CD4-positive, alpha-beta T cell (primary cell): ENCODE measurements at regions not wholly inside any gene's neighbourhood (a gene's known extent, or its start where the extent isn't known, plus 50 kb on each side); places are given as distances from the start of the nearest gene placed in this dataset.

Experiments
- ATAC-seq: fragments of 200-7000 bp; cut with Tn5 transposase; one replicate; pipeline ENCODE4 v1.10.0; 2022; ENCODE audit warnings: mild to moderate bottlenecking; ENCODE audit not compliant: poor library complexity
- CTCF ChIA-PET: fragments of 350-600 bp; sonication (Branson Sonifier 250); formaldehyde crosslinking; loops from one replicate; lab custom pipeline; 2021; ENCODE audit warnings: antibody characterized with exemption, inconsistent platforms; lab: Charles Lee
- POLR2A ChIA-PET: fragments of 350-600 bp; sonication (Branson Sonifier 250); formaldehyde crosslinking; loops from one replicate; lab custom pipeline; 2021; ENCODE audit warnings: antibody characterized with exemption, inconsistent platforms; lab: Charles Lee
- DNase-seq, 14 experiments: peaks; one replicate each; pipeline ENCODE4 v3.0.0-alpha.2; 2013 to 2020; ENCODE audit warnings: mixed read lengths in 2 of 14
- H3K27ac ChIP-seq, 2 donors: one replicate each; pipeline versions ENCODE4 v1.5.1 to v1.7.0; 2013; ENCODE audit warnings: low read length in 2 of 2, low read depth in 1 of 2, mild to moderate bottlenecking in 1 of 2
- H3K27me3 ChIP-seq, 2 experiments: 1 replicate in 1 of 2; 2 replicates in 1 of 2; pipeline versions ENCODE4 v1.6.1 to v1.7.0; 2013; ENCODE audit warnings: low read length in 2 of 2, control low read depth in 1 of 2, mild to moderate bottlenecking in 1 of 2, moderate library complexity in 1 of 2; ENCODE audit not compliant: insufficient read depth in 2 of 2, control insufficient read depth in 1 of 2
- H3K36me3 ChIP-seq: one replicate; pipeline ENCODE4 v1.6.1; 2013; ENCODE audit warnings: low read length, control low read depth; ENCODE audit not compliant: insufficient read depth
- H3K4me1 ChIP-seq: one replicate; pipeline ENCODE4 v1.6.1; 2013; ENCODE audit warnings: low read length, control low read depth; ENCODE audit not compliant: insufficient read depth
- H3K4me3 ChIP-seq: one replicate; pipeline ENCODE4 v1.5.1; 2013; ENCODE audit warnings: mild to moderate bottlenecking, low read length, moderate library complexity
- H3K9me3 ChIP-seq, 2 experiments: 1 replicate in 1 of 2; 2 replicates in 1 of 2; pipeline versions ENCODE4 v1.6.1 to v1.7.0; 2013; ENCODE audit warnings: low read length in 2 of 2, mild to moderate bottlenecking in 2 of 2, control low read depth in 1 of 2, moderate library complexity in 1 of 2; ENCODE audit not compliant: control insufficient read depth in 1 of 2, insufficient read depth in 1 of 2
- H3K27ac Mint-ChIP-seq: one replicate; pipeline ENCODE4 v1.8.0; 2020; ENCODE audit warnings: mixed read lengths
- H3K27me3 Mint-ChIP-seq: one replicate; pipeline ENCODE4 v1.8.0; 2021; ENCODE audit warnings: mixed read lengths
- H3K36me3 Mint-ChIP-seq: one replicate; pipeline ENCODE4 v1.8.0; 2021; ENCODE audit warnings: low read depth, mixed read lengths
- H3K4me1 Mint-ChIP-seq: one replicate; pipeline ENCODE4 v1.8.0; 2021; ENCODE audit warnings: low read depth, mixed read lengths
- H3K4me3 Mint-ChIP-seq: one replicate; pipeline ENCODE4 v1.8.0; 2020; ENCODE audit warnings: mild to moderate bottlenecking, mixed read lengths
- H3K9me3 Mint-ChIP-seq: one replicate; pipeline ENCODE4 v1.8.0; 2020; ENCODE audit warnings: mixed read lengths
- intact Hi-C, 2 experiments: fragments of 100-400 bp; cut with DNase I in 1 of 2; cut with micrococcal nuclease in 1 of 2; formaldehyde crosslinking; loops; one replicate each; pipeline versions ENCODE4 v1.15.1 to v1.9.0; 2023 to 2025; cut with DNase I, micrococcal nuclease
- TF ChIP-seq, protein P1 (sequence below): fragments of 200-600 bp; IDR thresholded peaks from one replicate; pipeline ENCODE4 v1.8.0; 2022; ENCODE audit warnings: antibody characterized with exemption, mild to moderate bottlenecking

DNA sequence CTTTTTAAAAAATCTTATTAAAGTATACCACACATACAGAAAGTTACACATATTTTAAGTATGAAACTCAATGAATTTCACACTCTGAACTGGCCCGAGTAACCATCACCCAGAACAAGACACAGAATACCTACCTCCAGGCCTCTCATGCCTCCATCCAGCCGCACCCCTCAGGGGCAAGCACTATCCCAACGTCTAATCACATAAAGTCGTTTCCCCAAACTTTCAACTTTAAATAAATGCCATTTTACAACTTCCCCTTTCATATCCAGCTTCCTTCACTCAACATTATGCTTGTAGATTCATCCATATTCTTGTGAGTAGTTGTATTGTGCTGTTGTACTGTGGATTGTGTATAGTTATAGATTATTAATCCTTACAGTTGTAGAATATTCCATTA, 539.1 kb downstream of the CD83 start:
- CTCF ChIA-PET: no interaction called here
- Histone ChIP-seq H3K4me1 (peaks cover 31% of the 10 kb centered on the region), H3K27ac (no peak overlapping the region), H3K36me3 (no peaks in the 10 kb centered on the region), H3K9me3 (no peaks in the 10 kb centered on the region), H3K4me3 (no peak overlapping the region), H3K27me3 (no peaks in the 10 kb centered on the region)
- no peak for DNase-seq
- POLR2A ChIA-PET: interaction anchor here (1.0 to 1.7 kb wide), 3 partner anchors 21 to 592 kb away, joined by 3 to 12 read pairs (median 3); no protein-coding TSS in a partner anchor
- peak overlapping the region; percentile 82 for H3K27ac Mint-ChIP-seq
- ATAC-seq: no peak
- intact Hi-C loops: no loop called here
- no peaks in the 10 kb centered on the region for H3K27me3 Mint-ChIP-seq
- H3K36me3 Mint-ChIP-seq: no peaks in the 10 kb centered on the region
- peaks cover 38% of the 10 kb centered on the region for H3K4me1 Mint-ChIP-seq
- no peaks in the 10 kb centered on the region for H3K9me3 Mint-ChIP-seq
- TF ChIP-seq, protein P1, sequence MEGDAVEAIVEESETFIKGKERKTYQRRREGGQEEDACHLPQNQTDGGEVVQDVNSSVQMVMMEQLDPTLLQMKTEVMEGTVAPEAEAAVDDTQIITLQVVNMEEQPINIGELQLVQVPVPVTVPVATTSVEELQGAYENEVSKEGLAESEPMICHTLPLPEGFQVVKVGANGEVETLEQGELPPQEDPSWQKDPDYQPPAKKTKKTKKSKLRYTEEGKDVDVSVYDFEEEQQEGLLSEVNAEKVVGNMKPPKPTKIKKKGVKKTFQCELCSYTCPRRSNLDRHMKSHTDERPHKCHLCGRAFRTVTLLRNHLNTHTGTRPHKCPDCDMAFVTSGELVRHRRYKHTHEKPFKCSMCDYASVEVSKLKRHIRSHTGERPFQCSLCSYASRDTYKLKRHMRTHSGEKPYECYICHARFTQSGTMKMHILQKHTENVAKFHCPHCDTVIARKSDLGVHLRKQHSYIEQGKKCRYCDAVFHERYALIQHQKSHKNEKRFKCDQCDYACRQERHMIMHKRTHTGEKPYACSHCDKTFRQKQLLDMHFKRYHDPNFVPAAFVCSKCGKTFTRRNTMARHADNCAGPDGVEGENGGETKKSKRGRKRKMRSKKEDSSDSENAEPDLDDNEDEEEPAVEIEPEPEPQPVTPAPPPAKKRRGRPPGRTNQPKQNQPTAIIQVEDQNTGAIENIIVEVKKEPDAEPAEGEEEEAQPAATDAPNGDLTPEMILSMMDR: no peak
- no peak overlapping the region for H3K4me3 Mint-ChIP-seq

DNA sequence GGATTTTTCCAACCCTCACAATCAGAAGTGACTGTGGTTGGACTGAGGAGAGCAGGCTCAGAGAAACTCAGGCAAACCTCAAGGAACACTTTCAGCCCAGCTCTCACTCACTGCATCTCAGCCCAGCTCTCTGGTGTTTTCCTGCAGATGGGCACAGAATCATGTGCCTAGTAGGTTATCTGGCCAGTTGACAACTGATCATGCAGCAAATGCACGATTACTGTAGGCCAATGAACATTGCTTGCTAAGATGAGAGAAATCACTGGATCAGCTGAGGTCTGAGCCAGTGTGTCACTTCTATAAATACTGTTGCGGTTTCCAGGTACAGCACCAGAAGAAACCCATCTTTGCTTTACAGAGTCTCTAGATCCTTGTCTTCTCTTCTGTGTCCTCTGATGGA, 540.5 kb downstream of the CD83 start:
- TF ChIP-seq, protein P1: no peak

DNA sequence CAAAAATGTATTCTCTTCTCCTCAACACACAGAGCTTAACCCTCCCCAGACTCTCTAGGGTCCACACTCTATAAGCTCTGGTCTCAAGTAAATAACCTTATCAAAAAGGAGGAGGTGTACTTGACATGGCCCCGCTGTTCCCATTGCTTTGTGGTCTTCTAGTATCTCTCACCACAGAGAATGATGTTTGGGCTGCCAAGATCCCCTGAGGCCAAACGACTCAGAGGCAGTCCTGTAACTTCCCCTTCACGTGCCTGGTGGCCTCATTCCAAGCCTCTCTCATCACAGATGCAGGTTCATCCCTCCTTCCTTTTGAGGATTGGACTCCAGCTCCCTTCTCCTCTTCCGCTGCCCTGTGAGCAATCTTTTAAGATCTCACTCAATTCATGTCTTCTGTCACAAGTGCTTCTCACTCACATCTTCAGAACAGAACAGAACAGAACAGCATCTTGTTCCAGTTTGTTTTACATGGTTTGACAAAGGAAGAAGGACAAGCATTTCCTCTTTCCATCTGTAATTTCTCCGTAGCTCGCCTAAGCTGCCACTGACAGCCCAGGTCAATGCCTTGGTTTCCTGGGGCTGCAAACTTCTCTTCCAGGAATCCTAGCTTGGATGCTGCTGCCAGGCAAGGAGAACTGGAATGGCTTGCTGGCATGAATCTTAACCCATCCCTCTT, 541.5 kb downstream of the CD83 start:
- no peak overlapping the region for H3K4me3 Mint-ChIP-seq
- TF ChIP-seq, protein P1: no peak
- peaks cover 42% of the 10 kb centered on the region for H3K4me1 Mint-ChIP-seq
- DNase-seq: peak in 2 of 14 experiments; percentile 53 to 58
- ChIA-PET CTCF (no interaction called here), POLR2A (no interaction called here)
- H3K27me3 ChIP-seq: no peaks in the 10 kb centered on the region
- no peaks in the 10 kb centered on the region for H3K36me3 Mint-ChIP-seq
- no peak for ATAC-seq
- peaks cover 43% of the 10 kb centered on the region for H3K4me1 ChIP-seq
- H3K9me3 Mint-ChIP-seq: no peaks in the 10 kb centered on the region
- H3K27me3 Mint-ChIP-seq: no peaks in the 10 kb centered on the region
- peak overlapping the region; percentile 47 for H3K27ac Mint-ChIP-seq
- no peak overlapping the region for H3K4me3 ChIP-seq
- no peaks in the 10 kb centered on the region for H3K9me3 ChIP-seq
- intact Hi-C loops: no loop called here
- H3K36me3 ChIP-seq: no peaks in the 10 kb centered on the region
- no peak overlapping the region for H3K27ac ChIP-seq

More for the DNA sequence above, 540.5 kb downstream of the CD83 start:
- intact Hi-C loops: no loop called here
- DNase-seq (no peak), ATAC-seq (no peak)
- H3K27ac Mint-ChIP-seq: peak overlapping the region; percentile 47
- H3K27ac ChIP-seq: no peak overlapping the region
- no peak overlapping the region for H3K4me3 Mint-ChIP-seq
- H3K9me3 Mint-ChIP-seq: no peaks in the 10 kb centered on the region
- no peaks in the 10 kb centered on the region for H3K27me3 Mint-ChIP-seq
- CTCF ChIA-PET: no interaction called here
- peaks cover 43% of the 10 kb centered on the region for H3K4me1 ChIP-seq
- H3K4me3 ChIP-seq: no peak overlapping the region
- no peaks in the 10 kb centered on the region for H3K36me3 ChIP-seq
- H3K4me1 Mint-ChIP-seq: peaks cover 38% of the 10 kb centered on the region
- H3K27me3 ChIP-seq: no peaks in the 10 kb centered on the region
- no peaks in the 10 kb centered on the region for H3K9me3 ChIP-seq
- POLR2A ChIA-PET: no interaction called here
- no peaks in the 10 kb centered on the region for H3K36me3 Mint-ChIP-seq
